ENCODE measurements at regions not wholly inside any gene's neighbourhood (a gene's known extent, or its start where the extent isn't known, plus 50 kb on each side); places are given as distances from the start of the nearest gene placed in this dataset.

DNA sequence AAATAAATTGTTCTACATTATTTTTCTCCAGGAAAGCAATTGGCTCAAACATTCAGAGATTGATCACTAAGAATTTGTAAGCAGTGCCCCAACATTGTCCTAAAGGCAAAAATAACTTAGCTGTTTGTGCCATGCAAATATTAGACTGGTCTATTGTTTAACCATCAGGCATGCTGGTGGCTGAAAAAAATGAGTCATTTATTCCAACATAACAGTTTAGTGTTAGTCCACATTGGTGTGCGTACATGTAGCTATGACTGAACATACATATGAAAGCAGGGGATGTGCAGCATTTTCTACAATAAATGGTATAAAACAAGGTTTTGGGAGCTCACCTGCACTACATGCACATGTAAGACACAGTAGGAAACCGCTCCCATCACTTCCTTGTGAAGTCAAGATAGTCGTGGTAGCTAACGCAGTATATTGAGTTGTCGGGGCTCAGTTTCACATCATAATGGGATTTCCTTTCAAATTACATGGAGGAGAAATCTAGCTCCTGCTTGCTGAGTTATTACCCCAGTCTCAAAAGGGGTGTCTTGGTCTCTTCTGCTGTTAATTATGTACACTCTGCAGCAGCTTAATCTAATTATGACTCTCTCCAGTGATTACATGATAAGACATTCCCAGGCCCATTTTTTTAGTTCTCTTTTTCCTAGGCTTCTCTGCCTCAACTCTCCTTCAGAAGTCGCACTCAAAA lies 199.4 kb downstream of the LYPLAL1 start:
- DNase-seq (ENCODE audit: low read depth, low spot score), result no peak

DNA sequence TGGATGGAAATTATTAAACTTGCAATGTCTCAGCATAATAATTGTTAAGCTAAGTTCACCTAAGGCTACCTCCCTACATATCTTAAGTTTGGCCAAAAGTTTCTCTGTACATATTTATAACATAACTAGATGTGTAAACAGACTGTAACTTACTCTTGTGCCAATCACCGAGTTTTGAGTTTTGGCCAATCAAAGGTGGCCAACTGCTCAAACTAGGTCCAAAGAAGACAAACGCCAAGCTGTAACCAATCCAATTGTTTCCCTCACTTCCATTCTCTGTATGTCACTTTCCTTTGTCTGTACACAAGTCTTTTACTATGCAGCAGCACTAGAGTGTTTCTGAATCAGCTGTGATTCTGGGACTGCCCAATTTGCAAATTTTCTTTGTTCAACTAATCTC lies 197.8 kb downstream of the LYPLAL1 start:
- dilution Hi-C loops (cut with MboI; ENCODE audit: extremely low pct_ligation_motif_present, low sequenced_read_pairs), result no loop called here
- Histone ChIP-seq H3K27me3 (ENCODE audit: control insufficient read depth, extremely low read depth, insufficient read depth, low read length) (peaks cover 5% of the 10 kb centered on the region), H3K36me3 (ENCODE audit: control insufficient read depth in 2 of 2, extremely low read depth in 1 of 2, insufficient read depth in 2 of 2, low read length in 2 of 2) (no peaks in the 10 kb centered on the region), H3K9me1 (ENCODE audit: control insufficient read depth, extremely low read depth, insufficient read depth, low read length) (no peaks in the 10 kb centered on the region), H3K27ac (ENCODE audit: control insufficient read depth, insufficient read depth, low read length) (no peak overlapping the region), H3K4me1 (ENCODE audit: control insufficient read depth, extremely low read depth, insufficient read depth, low read length) (no peaks in the 10 kb centered on the region), H3K9ac (ENCODE audit: control insufficient read depth, extremely low read depth, insufficient read depth, low read length) (no peak overlapping the region), H3K79me2 (ENCODE audit: control insufficient read depth, insufficient read depth, low read length) (no peaks in the 10 kb centered on the region), H3K9me3 (ENCODE audit: control insufficient read depth, low read depth, low read length) (no peaks in the 10 kb centered on the region), H4K20me1 (ENCODE audit: control insufficient read depth, extremely low read depth, insufficient read depth, low read length) (no peaks in the 10 kb centered on the region), H3K4me2 (ENCODE audit: control insufficient read depth, extremely low read depth, insufficient read depth, low read depth, low read length) (no peak overlapping the region), H2AFZ (ENCODE audit: control insufficient read depth, low read length) (no peak overlapping the region), H3K4me3 (ENCODE audit: control insufficient read depth in 2 of 3, extremely low read depth in 1 of 3, insufficient read depth in 2 of 3, low read depth in 1 of 3, low read length in 3 of 3) (no peak overlapping the region)
- DNase-seq (ENCODE audit: low read depth, low spot score) (no peak), FAIRE-seq (no peak)
- no peak for TF ChIP-seq EZH2 (IDR thresholded peaks at IDR 0.05; ENCODE audit: low read length)
- TF ChIP-seq, protein P1, sequence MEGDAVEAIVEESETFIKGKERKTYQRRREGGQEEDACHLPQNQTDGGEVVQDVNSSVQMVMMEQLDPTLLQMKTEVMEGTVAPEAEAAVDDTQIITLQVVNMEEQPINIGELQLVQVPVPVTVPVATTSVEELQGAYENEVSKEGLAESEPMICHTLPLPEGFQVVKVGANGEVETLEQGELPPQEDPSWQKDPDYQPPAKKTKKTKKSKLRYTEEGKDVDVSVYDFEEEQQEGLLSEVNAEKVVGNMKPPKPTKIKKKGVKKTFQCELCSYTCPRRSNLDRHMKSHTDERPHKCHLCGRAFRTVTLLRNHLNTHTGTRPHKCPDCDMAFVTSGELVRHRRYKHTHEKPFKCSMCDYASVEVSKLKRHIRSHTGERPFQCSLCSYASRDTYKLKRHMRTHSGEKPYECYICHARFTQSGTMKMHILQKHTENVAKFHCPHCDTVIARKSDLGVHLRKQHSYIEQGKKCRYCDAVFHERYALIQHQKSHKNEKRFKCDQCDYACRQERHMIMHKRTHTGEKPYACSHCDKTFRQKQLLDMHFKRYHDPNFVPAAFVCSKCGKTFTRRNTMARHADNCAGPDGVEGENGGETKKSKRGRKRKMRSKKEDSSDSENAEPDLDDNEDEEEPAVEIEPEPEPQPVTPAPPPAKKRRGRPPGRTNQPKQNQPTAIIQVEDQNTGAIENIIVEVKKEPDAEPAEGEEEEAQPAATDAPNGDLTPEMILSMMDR (optimal IDR thresholded peaks at IDR 0.05 in 1 of 3, IDR thresholded peaks at IDR 0.05 in 1 of 3, conservative IDR thresholded peaks at IDR 0.05 in 1 of 3; ENCODE audit: extremely low read depth in 1 of 3, insufficient read depth in 2 of 3, low read length in 3 of 3), result no peak

More for the DNA sequence above, 199.4 kb downstream of the LYPLAL1 start:
- Histone ChIP-seq H3K4me2 (ENCODE audit: control insufficient read depth, extremely low read depth, insufficient read depth, low read depth, low read length) (no peak overlapping the region), H3K9me1 (ENCODE audit: control insufficient read depth, extremely low read depth, insufficient read depth, low read length) (no peaks in the 10 kb centered on the region), H3K79me2 (ENCODE audit: control insufficient read depth, insufficient read depth, low read length) (no peaks in the 10 kb centered on the region), H3K9ac (ENCODE audit: control insufficient read depth, extremely low read depth, insufficient read depth, low read length) (no peak overlapping the region), H3K4me3 (ENCODE audit: control insufficient read depth in 2 of 3, extremely low read depth in 1 of 3, insufficient read depth in 2 of 3, low read depth in 1 of 3, low read length in 3 of 3) (no peak overlapping the region), H3K36me3 (ENCODE audit: control insufficient read depth in 2 of 2, extremely low read depth in 1 of 2, insufficient read depth in 2 of 2, low read length in 2 of 2) (no peaks in the 10 kb centered on the region), H3K9me3 (ENCODE audit: control insufficient read depth, low read depth, low read length) (no peaks in the 10 kb centered on the region), H3K27me3 (ENCODE audit: control insufficient read depth, extremely low read depth, insufficient read depth, low read length) (peaks cover 5% of the 10 kb centered on the region), H4K20me1 (ENCODE audit: control insufficient read depth, extremely low read depth, insufficient read depth, low read length) (no peaks in the 10 kb centered on the region), H3K27ac (ENCODE audit: control insufficient read depth, insufficient read depth, low read length) (no peak overlapping the region), H3K4me1 (ENCODE audit: control insufficient read depth, extremely low read depth, insufficient read depth, low read length) (no peaks in the 10 kb centered on the region), H2AFZ (ENCODE audit: control insufficient read depth, low read length) (no peak overlapping the region)
- dilution Hi-C loops (cut with MboI; ENCODE audit: extremely low pct_ligation_motif_present, low sequenced_read_pairs), result no loop called here
- no peak for TF ChIP-seq EZH2 (IDR thresholded peaks at IDR 0.05; ENCODE audit: low read length)
- TF ChIP-seq, protein P1 (optimal IDR thresholded peaks at IDR 0.05 in 1 of 3, IDR thresholded peaks at IDR 0.05 in 1 of 3, conservative IDR thresholded peaks at IDR 0.05 in 1 of 3; ENCODE audit: extremely low read depth in 1 of 3, insufficient read depth in 2 of 3, low read length in 3 of 3), result no peak
- no peak for FAIRE-seq
